ENCODE measurements at regions not wholly inside any gene's neighbourhood (a gene's known extent, or its start where the extent isn't known, plus 50 kb on each side); places are given as distances from the start of the nearest gene placed in this dataset.

- TF ChIP-seq CTCF (IDR thresholded peaks at IDR 0.05) (no peak), POLR2AphosphoS5 (IDR thresholded peaks at IDR 0.05) (no peak)
Observed at GRCh38 chr7:16354573-16354972, 66.8 kb downstream of the CRPPA start.

Data from prostate gland (tissue), 2 donors.